Stimulated activated CD4-positive, alpha-beta T cell treated with anti-CD3 and anti-CD28 coated beads, Interleukin-12 subunit alpha, Interleukin-12 subunit beta, amount 100 ng/mL, for 24 hours (primary cell): ENCODE measurements at regions not wholly inside any gene's neighbourhood (a gene's known extent, or its start where the extent isn't known, plus 50 kb on each side); places are given as distances from the start of the nearest gene placed in this dataset.

Experiments used
- DNase-seq, 2 experiments: peaks; one replicate each; pipeline ENCODE4 v3.0.0-alpha.2; 2020; ENCODE audit warnings: low read depth in 2 of 2

DNA sequence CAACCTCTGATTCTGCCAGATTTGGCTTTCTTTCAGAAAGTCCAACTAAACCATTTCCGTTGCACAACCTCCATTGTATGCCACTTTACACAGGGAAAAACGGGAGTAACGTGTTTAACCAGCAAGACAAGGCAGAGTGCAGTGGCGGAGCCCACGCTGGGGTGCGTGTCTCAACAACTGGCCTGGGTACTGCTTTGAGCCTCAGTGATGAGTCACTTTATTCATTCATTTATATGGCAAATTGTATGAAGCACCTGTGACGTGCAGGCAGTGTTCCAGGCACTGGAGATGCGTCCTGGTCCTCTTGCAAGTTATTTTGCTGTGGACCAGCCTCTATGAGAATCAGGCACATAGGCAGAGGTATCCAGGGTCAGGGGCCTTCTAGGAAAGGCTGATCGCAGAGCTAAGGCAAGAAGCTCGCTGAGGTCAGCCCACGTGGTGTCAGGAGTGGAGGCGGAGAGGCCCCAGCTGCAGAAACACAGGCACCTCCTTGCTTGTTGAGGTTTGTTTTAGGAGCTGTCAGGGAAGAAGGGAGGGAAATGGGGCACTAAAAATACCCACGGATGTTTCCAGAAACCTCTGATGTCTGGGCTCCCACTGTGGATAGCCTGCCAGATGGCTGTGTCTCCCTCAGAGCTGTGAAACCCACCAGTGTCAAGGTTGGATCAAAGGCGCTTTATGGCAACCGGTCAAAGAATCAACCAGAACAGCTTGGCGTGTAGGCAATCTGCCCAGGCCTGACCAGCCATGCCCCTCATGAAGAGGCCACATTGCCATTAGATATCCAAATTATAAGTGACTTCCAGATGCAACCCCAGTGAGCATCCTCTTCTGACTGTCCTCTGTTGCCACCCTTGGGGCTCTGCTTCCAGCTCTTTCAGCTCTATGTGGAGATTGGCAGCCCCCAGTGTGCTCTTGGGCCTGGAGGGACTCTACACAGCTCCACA, 157.2 kb downstream of the CD83 start:
- DNase-seq, result no peak

- DNase-seq, result no peak
Measured at GRCh38 chr6:14275493-14275851, 157.9 kb downstream of the CD83 start.

DNA sequence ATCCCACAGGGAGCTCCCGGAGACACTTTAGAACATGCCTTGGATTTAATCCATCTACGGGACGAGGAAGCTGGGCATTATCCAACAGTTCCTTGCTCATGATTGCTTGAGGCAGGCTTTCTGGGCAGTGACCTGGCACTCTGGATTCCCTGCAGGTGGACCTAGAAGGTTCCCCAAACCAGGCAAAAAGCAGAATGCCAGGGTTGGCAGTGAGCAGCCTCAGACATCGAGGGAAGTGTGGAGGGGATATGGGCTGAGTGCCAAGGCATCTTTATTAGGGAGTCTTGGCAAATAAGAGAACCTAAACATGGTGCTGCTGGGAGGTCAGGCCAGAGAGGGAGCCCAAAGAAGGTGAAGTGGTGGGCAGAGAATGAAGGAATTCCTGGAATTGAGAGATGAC, 158.5 kb downstream of the CD83 start:
- DNase-seq, result no peak

DNA sequence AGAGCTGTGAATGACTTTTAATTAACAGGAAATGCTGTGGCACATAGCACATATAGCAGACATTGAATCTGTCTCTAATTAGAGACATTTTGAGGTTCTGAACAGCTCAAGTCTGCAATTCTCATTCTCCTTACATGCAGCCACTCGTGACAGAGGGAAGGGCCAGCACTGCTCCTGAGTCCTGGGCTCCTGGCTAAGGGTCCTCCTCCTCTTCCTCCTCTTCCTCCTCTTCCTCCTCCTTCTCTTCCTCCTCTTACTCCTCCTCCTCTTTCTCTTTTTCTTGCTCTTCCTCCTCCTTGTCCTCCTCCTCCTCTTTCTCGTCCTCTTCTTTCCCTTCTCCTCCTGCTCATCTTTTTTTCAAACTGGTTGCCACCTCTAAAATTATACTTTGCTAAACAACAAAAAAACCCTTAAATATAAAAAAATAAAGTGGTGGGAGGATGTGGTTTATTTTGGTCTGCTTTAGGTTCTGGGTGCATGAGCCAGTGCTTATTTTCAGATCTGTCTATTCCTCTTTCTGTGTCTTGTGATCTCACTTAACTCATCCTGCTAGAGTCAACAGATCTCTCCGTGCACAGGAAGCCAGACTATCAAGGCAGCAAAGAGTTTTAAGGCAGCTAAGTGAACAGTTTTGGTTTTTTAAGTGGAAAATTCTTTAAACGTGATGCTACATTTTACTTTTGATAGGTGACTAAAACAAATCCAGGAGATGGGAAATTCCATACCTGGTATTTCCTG, 159.3 kb downstream of the CD83 start:
- no peak for DNase-seq

DNA sequence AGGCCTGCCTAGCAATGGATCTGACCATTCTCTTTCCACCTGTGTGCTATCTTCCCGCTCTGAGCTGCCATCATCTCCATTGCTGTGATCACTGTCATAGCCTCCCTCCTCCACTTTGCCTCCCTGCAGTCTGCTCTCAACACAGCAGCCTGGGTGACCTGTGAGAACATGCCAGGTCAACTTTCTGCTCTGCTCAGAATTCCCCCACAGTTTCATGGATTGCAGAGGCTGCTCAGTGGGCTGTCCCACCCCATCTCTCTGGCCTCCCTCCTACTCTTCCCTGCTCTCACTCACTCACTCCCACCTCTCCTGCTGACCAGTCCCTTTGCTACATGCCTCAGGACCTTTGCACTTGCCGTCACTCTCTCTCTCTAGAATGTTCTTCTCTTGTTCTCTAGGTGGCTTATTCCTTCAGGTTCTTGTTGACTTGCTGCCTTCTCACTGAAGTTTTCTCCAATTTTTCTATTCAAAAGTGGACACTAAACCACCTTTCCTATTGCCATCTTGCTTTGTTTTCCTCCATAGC, 159.9 kb downstream of the CD83 start:
- no peak for DNase-seq

- DNase-seq, result no peak
Measured at GRCh38 chr6:14278006-14278405, 160.4 kb downstream of the CD83 start.

DNA sequence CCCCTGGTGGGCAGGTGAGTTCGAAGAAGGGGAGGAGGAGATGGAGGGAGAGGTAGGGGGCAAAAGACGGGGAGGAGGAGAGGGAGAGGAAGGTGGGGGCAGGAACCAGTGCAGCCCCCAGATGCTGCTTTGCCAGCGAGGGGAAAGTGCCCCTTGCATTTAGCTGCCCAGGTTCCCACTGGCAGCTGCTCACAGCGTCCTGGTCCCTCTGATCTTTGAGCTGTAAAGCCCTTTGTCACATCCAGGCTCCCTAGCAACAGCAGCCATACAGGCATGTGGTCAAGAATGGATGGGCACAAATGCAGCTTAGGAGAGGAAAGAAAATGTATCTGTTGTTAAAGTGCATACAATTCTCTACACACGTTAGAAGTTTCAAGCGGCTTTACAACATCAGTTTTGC, 160.9 kb downstream of the CD83 start:
- DNase-seq, result no peak

GRCh38 chr6:14280006-14280510, 162.5 kb downstream of the CD83 start:
- DNase-seq, result no peak

DNA sequence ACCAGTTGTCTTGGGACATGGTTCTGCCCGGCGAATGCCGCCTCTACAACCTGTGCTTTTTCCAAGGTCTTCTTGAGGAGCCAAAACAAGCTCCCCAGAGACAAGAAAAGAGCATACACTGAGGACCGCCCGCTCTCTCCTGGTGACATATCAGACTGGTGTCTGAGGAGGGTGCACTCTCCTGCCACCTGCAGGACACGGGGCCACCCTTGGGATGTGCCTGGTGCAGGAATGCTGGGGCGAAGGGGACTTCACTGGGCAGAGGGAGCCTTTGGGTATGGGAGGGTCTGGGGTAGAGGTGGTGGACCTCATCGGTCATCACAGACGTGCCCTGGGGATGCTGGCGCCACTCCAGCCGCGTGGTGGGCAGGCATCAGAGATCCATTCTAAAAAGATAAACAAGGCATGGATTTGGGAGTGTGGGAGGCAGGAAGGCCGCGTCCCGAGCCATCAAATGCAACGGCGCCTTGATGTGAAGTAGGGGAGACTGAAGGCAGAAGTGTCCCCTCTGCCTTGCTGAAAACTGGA, 163.3 kb downstream of the CD83 start:
- DNase-seq, result no peak

DNA sequence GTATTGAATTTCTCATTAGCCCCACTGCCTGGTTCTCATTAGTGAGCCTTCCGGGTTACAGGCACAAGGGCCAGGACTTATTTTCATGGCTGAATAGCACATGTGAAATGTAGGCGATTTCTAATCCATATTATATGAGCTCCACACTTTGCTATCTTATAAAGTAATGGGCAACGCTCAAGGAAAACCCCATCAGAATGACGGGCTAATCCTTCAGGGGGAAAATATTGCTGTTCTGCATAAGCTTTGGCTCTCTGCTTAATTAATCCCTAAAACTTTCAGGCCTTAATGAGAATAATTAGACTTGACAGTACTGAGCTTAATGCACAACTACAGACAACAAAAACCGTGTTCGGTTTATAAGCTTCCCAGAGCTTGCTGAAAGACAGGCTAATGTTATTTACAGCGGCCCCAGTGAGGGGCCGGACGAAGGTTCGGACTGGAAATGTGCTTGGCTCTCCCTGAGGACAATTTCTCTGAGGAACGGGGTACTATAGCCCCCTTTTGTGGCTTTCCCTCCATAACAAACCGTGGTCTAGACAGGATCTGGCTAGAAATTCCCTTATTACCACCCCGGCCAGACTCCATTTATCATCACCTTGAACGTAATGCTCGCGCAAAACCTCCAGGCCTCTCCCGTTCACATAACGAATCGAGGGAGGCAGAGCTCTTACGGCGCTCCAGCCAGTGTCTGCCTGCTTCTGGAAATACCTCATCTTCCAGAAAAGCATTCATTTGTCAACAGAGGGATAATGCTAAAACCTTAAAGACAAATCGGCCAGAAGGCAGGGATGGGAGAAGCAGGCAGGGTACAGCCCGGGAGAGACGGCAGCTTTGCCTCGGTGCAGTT, 164.5 kb downstream of the CD83 start:
- DNase-seq, result no peak

GRCh38 chr6:14282854-14283505, 165.4 kb downstream of the CD83 start:
- no peak for DNase-seq

- no peak for DNase-seq
Measured at GRCh38 chr6:14283600-14284235, 166.1 kb downstream of the CD83 start.

- DNase-seq, result no peak
Measured at GRCh38 chr6:14284969-14285590, 167.5 kb downstream of the CD83 start.

- no peak for DNase-seq
Measured at GRCh38 chr6:14286144-14286543, 168.6 kb downstream of the CD83 start.

GRCh38 chr6:14286634-14287428, 169.3 kb downstream of the CD83 start:
- DNase-seq, result no peak

DNA sequence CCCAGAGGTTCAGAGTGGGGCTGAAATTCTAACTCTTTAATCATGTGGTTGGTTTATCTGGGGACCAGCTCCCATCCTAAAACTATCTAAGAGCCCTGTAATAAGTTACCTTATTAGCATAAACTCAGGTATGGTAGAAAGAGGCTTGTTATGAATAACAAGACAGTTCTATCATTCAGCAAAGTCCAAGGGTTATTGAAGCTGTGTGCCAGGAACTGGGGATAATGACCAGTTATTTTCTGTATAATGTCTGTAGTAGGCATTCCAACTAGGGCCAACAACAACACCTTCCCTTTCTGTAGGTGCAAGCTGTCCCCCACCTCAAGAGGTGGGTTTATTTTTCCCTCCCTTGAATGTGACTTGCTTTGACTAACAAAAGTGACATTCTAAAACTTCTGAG, 170.1 kb downstream of the CD83 start:
- no peak for DNase-seq

DNA sequence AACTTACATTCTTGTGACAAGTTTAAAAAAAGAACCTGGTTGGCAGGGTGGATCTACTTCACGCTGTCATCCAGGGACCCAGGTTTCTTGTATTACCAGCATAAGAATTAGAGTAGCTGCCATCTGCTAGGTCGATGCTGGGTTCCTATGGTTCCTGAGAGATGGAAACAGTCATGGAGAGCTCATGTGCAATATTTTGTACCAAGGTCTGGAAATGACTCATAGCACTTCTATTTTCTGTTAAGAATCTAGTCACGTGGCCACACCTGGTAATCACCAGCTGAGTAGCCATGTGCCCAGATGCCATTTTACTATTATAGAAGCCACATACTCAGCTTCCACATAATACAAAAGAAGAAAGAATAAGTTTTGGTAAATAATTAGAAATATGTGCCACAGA, 171.3 kb downstream of the CD83 start:
- no peak for DNase-seq

DNA sequence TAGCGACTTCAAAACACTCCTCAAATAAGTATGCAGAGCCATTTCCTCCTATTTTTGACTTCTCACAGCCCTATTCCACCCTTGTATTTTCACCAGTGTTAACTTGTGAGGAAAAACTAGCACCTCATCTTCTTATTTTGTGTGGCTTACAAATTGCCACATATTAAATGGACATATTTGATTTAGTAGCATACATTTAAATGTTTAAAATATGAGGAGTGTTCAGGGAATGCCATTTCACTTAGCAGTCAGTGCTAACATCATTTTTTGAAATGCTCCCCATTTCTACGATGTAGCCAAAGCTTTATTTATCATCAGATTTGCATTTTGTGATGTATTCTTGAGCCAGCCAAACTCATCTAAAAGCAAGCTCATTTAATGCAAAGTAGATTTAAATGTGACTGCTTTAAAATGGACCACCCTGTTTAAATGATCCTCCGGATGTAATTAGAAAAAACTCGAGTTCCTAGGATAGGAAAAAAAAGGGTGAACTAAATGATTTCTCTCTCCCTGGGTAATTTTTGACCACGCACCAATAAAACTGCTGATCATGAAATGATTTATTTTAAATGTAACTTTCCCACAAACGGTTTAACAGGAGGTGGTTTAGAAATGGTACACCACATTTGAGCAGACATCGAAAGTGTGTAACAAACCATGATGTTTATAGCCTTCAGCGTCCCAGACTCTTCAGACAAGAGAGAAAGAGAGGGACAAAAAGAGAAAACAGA, 172.6 kb downstream of the CD83 start:
- DNase-seq, result no peak
